ENCODE measurements at regions not wholly inside any gene's neighbourhood (a gene's known extent, or its start where the extent isn't known, plus 50 kb on each side); places are given as distances from the start of the nearest gene placed in this dataset.

GRCh38 chr17:14595656-14596055 lies 294.8 kb downstream of the HS3ST3B1 start:
- TF ChIP-seq, protein P1, sequence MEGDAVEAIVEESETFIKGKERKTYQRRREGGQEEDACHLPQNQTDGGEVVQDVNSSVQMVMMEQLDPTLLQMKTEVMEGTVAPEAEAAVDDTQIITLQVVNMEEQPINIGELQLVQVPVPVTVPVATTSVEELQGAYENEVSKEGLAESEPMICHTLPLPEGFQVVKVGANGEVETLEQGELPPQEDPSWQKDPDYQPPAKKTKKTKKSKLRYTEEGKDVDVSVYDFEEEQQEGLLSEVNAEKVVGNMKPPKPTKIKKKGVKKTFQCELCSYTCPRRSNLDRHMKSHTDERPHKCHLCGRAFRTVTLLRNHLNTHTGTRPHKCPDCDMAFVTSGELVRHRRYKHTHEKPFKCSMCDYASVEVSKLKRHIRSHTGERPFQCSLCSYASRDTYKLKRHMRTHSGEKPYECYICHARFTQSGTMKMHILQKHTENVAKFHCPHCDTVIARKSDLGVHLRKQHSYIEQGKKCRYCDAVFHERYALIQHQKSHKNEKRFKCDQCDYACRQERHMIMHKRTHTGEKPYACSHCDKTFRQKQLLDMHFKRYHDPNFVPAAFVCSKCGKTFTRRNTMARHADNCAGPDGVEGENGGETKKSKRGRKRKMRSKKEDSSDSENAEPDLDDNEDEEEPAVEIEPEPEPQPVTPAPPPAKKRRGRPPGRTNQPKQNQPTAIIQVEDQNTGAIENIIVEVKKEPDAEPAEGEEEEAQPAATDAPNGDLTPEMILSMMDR (IDR thresholded peaks at IDR 0.05; ENCODE audit: low read length) = no peak
- no peak for TF ChIP-seq EZH2 (IDR thresholded peaks at IDR 0.05; ENCODE audit: borderline replicate concordance, low read length)
- no peak overlapping the region for H3K4me3 ChIP-seq (ENCODE audit: low read depth, low read length, poor library complexity, severe bottlenecking)

GRCh38 chr17:14594690-14595089 lies 293.8 kb downstream of the HS3ST3B1 start:
- Histone ChIP-seq H3K9ac (ENCODE audit: low read length) (no peak overlapping the region), H3K27ac (ENCODE audit: low read depth, low read length, poor library complexity, severe bottlenecking) (no peak overlapping the region), H2AFZ (ENCODE audit: low read length) (no peak overlapping the region), H3K9me3 (ENCODE audit: low read length) (no peaks in the 10 kb centered on the region), H3K27me3 (ENCODE audit: insufficient read depth, low read length) (no peaks in the 10 kb centered on the region), H3K4me1 (ENCODE audit: insufficient read depth, low read length, severe bottlenecking) (no peaks in the 10 kb centered on the region), H3K79me2 (ENCODE audit: insufficient read depth, low read length) (no peaks in the 10 kb centered on the region), H3K9me2 (ENCODE audit: low read depth, low read length) (no peaks in the 10 kb centered on the region), H3F3A (ENCODE audit: insufficient read depth, low read length) (no peaks in the 10 kb centered on the region), H3K4me2 (ENCODE audit: low read length) (no peak overlapping the region), H4K20me1 (ENCODE audit: insufficient read depth, low read length) (no peaks in the 10 kb centered on the region), H3K36me3 (ENCODE audit: insufficient read depth, low read length) (no peaks in the 10 kb centered on the region), H3K4me3 (ENCODE audit: low read depth, low read length, poor library complexity, severe bottlenecking) (no peak overlapping the region)
- TF ChIP-seq, protein P1 (IDR thresholded peaks at IDR 0.05; ENCODE audit: low read length) = no peak
- no peak for TF ChIP-seq EZH2 (IDR thresholded peaks at IDR 0.05; ENCODE audit: borderline replicate concordance, low read length)

More at GRCh38 chr17:14595656-14596055, 294.8 kb downstream of the HS3ST3B1 start:
- H3K36me3 ChIP-seq (ENCODE audit: insufficient read depth, low read length) = no peaks in the 10 kb centered on the region
- no peak overlapping the region for H3K4me2 ChIP-seq (ENCODE audit: low read length)
- no peaks in the 10 kb centered on the region for H3K9me3 ChIP-seq (ENCODE audit: low read length)
- no peaks in the 10 kb centered on the region for H4K20me1 ChIP-seq (ENCODE audit: insufficient read depth, low read length)
- H3K79me2 ChIP-seq (ENCODE audit: insufficient read depth, low read length) = no peaks in the 10 kb centered on the region
- H3K27me3 ChIP-seq (ENCODE audit: insufficient read depth, low read length) = no peaks in the 10 kb centered on the region
- no peaks in the 10 kb centered on the region for H3K9me2 ChIP-seq (ENCODE audit: low read depth, low read length)
- H3K27ac ChIP-seq (ENCODE audit: low read depth, low read length, poor library complexity, severe bottlenecking) = no peak overlapping the region
- H2AFZ ChIP-seq (ENCODE audit: low read length) = no peak overlapping the region
- H3K4me1 ChIP-seq (ENCODE audit: insufficient read depth, low read length, severe bottlenecking) = no peaks in the 10 kb centered on the region
- no peaks in the 10 kb centered on the region for H3F3A ChIP-seq (ENCODE audit: insufficient read depth, low read length)
- no peak overlapping the region for H3K9ac ChIP-seq (ENCODE audit: low read length)

- no peak overlapping the region for H3K4me2 ChIP-seq (ENCODE audit: low read length)
- no peak overlapping the region for H3K27ac ChIP-seq (ENCODE audit: low read depth, low read length, poor library complexity, severe bottlenecking)
- H3K27me3 ChIP-seq (ENCODE audit: insufficient read depth, low read length) = no peaks in the 10 kb centered on the region
- no peaks in the 10 kb centered on the region for H3K4me1 ChIP-seq (ENCODE audit: insufficient read depth, low read length, severe bottlenecking)
- H3K79me2 ChIP-seq (ENCODE audit: insufficient read depth, low read length) = no peaks in the 10 kb centered on the region
- no peak overlapping the region for H2AFZ ChIP-seq (ENCODE audit: low read length)
- no peaks in the 10 kb centered on the region for H3K36me3 ChIP-seq (ENCODE audit: insufficient read depth, low read length)
- no peaks in the 10 kb centered on the region for H3K9me2 ChIP-seq (ENCODE audit: low read depth, low read length)
- no peaks in the 10 kb centered on the region for H3K9me3 ChIP-seq (ENCODE audit: low read length)
- H4K20me1 ChIP-seq (ENCODE audit: insufficient read depth, low read length) = no peaks in the 10 kb centered on the region
- H3K4me3 ChIP-seq (ENCODE audit: low read depth, low read length, poor library complexity, severe bottlenecking) = no peak overlapping the region
- no peaks in the 10 kb centered on the region for H3F3A ChIP-seq (ENCODE audit: insufficient read depth, low read length)
- TF ChIP-seq EZH2 (IDR thresholded peaks at IDR 0.05; ENCODE audit: borderline replicate concordance, low read length) = no peak
- TF ChIP-seq, protein P1 (IDR thresholded peaks at IDR 0.05; ENCODE audit: low read length) = no peak
- no peak overlapping the region for H3K9ac ChIP-seq (ENCODE audit: low read length)
These were observed 293.1 kb downstream of the HS3ST3B1 start for GRCh38 chr17:14593956-14594355.
